ENCODE measurements at regions not wholly inside any gene's neighbourhood (a gene's known extent, or its start where the extent isn't known, plus 50 kb on each side); places are given as distances from the start of the nearest gene placed in this dataset.

DNA sequence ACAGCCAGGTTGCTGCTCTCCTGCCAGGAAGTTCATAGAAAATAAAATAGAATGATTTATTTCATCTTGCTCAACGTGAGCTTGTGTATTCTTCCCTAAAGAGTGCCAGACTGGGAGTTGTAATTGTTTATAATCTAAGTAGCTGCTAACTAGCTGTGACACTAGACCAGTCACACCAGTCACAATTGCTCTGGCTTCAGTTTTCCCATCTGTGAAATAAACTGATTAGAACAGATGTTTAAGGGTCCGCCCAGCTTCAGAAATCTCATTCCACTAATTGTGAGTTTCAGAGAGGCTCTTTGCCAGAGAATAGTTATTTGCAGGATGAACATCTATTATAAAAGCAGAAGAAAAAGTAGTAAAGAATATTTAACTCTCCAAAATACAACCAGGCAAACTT lies 55.6 kb upstream of the ZDHHC17 start:
- no peak for DNase-seq

DNA sequence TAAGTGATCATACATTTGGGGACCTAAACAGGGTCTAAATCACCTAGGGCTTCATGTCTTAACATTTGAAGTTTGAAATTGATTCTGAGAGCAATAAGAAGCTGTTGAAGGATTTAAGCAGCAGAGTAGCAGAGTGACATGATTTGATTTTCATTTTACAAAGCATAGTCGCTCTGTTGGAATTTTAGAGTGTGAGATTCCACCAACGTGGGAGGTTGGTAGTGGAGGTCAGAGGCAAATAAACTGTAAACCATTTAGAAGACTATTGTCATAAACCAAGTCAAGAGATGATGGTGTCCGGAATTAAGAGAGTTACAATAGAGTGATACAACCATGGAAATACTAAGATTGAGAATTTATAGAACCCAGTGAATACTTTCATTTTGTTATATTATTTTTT lies 52.7 kb upstream of the ZDHHC17 start:
- DNase-seq = no peak

DNA sequence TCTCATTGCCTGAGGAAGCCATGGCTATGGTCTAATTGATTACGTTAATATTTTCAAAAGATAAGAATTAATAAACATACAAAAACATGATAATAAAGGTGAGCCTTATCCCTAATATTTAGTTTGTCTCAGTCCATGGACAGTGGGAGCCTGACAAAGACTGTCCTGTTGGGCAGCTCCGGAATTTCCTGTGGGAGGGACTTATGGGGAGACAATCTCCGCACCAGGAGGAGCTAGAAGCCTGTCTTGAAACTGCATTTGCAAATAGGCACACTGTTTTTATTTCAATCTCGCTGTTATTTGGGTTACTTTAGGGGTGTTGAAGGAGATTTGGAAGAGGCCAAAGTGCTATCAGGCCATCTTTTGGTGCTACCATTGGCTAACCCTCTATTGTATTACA lies 50.8 kb upstream of the ZDHHC17 start:
- DNase-seq = no peak

DNA sequence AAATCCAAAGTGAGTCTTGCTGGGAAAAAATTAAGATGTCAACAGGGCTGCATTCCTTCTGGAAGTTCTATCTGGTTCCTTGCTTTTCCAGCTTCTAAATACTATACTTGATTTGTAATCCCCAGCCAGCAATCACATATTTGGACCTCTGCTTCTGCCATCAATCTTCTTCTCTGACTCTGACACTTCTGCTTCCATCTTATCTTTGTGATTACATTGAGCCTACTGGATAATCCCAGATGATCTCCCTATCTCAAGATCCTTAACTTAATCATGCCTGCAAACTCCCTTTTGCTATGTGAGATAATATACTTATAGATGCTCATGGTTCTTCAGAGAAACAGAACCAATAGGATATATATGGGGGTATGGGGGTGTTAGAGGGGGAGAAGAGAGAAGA lies 49.9 kb upstream of the ZDHHC17 start:
- no peak for DNase-seq
